IPS-NIHi7 (cell line): ENCODE measurements at regions not wholly inside any gene's neighbourhood (a gene's known extent, or its start where the extent isn't known, plus 50 kb on each side); places are given as distances from the start of the nearest gene placed in this dataset.
"Not testable (repeated sequence)": the region's sequence is repeated elsewhere in the genome, so short reads cannot be mapped to it uniquely, and the experiment has no call there.

Experiments used
- DNase-seq: peaks from one replicate; pipeline ENCODE4 v3.0.0; 2012; ENCODE audit warnings: mixed read lengths; ENCODE audit errors: extremely low spot score

DNA sequence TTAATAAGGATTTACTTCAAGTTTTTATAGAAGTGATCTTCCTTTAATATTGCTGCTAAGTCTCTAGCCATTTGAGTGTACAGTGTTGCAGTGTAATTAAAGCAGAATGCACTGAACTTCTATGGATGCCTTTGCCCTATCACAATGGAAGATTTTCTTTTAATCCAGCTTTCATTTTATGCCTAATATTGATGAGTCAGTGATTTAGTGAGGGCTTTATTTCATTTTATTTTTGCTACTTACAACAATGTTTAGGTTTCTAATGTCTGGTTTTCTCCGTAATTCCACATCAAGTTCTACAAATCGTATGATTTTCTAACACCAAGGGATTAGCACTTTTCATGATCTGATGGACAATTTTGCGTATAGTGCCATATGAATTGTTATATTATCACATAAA is 504.1 kb downstream of the PCDH11X start:
- no peak for DNase-seq

DNA sequence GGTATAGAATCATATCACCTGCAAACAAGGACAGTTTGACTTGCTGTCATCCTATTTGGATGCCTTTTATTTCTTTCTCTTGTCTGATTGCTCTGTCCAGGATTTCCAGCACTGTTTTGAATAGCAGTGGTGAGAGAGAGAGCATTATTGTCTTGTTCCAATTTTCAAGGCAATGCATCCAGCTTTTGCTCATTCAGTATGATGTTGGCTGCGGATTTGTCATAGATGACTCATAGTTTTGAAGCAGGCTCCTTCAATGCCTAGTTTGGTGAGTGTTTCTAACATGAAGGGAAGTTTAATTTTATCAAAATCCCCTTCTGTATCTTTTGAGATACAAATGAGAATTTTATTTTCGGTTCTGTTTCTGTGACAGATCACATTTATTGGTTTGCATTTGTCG is 518.9 kb downstream of the PCDH11X start:
- not testable (repeated sequence) for DNase-seq

DNA sequence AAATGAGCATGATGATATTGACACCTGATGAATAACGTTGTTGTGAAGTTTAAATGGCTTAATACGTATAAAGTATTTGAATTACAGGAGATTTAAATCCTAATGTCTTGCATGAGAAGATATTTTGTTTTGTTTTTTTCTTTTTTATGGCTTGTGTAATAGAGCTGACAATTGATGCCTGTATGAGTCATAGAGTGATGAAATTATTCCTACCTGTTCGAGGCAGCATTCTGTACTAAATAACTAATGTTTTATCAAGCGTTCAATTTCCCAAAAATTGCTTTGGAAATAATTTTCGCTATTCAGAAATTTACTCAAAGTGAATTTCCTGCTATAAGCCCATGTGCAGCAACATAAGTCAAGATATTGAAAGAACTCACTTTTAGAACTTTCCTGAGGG is 554.0 kb downstream of the PCDH11X start:
- DNase-seq, result not testable (repeated sequence)

DNA sequence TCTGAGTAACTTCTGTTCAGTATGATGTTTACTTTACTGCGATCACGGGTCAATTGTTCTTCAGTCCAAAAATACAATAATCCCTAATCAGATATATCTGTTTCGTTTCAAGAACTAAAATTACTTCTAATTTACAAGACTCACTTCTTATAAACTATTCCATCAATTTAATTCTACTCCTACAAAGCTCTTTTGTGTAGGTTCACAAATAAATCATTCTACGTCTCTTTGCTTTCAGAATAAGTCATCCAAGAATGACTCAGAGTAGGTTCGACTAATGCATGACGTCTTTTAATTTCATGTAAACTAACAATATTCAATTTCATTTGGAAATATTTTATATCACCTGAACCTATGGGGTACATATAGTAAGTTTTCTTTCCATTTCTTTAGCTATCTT is 571.9 kb downstream of the PCDH11X start:
- not testable (repeated sequence) for DNase-seq

DNA sequence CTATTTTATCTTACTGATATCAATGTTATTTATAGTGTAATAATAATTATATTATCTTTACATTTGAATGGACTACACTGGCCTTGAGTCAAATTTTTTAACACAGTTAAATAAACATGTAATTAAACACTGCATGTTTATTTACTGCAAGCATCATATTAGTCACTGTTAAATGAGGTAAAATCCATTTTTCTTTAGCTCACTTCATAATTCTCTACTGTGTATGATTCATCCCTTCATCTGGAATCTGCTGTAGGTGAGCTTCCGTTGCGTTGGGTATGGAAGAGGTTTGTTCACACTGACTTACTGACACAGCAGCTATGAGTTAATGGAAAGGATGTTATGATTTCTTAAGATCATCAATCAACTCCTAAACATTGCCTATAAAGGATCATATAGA is 572.3 kb downstream of the PCDH11X start:
- DNase-seq, result no peak
